Suprapubic skin (tissue), 4 donors: ENCODE measurements at regions not wholly inside any gene's neighbourhood (a gene's known extent, or its start where the extent isn't known, plus 50 kb on each side); places are given as distances from the start of the nearest gene placed in this dataset.
A peak's percentile ranks its signal among the peaks of the same experiment; 100 is the strongest.

Source experiments
- DNase-seq, 2 donors: peaks; one replicate each; pipeline ENCODE4 v3.0.0-alpha.2; 2019; ENCODE audit warnings: low spot score in 2 of 2
- H3K27ac ChIP-seq: fragments of 200-600 bp; sonication (generic); one replicate; pipeline ENCODE4 v1.5.1; 2019
- H3K27me3 ChIP-seq: fragments of 200-600 bp; sonication (generic); one replicate; pipeline ENCODE4 v1.5.1; 2019
- H3K36me3 ChIP-seq: fragments of 200-600 bp; sonication (generic); one replicate; pipeline ENCODE4 v1.5.1; 2019
- H3K4me1 ChIP-seq: fragments of 200-600 bp; sonication (generic); one replicate; pipeline ENCODE4 v1.5.1; 2019
- H3K4me3 ChIP-seq: fragments of 200-600 bp; sonication (generic); one replicate; pipeline ENCODE4 v1.5.1; 2019; ENCODE audit warnings: mild to moderate bottlenecking
- H3K9me3 ChIP-seq: fragments of 200-600 bp; sonication (generic); one replicate; pipeline ENCODE4 v1.5.1; 2019
- EP300 ChIP-seq: sonication (generic); formaldehyde crosslinking; IDR thresholded peaks from one replicate; pipeline ENCODE4 v1.6.1; 2017; ENCODE audit warnings: antibody characterized with exemption
- POLR2A ChIP-seq, 2 donors: fragments of 450-650 bp; IDR thresholded peaks; one replicate each; pipeline ENCODE4 v1.6.1; 2017; ENCODE audit warnings: antibody characterized with exemption in 2 of 2, mild to moderate bottlenecking in 2 of 2, moderate library complexity in 2 of 2
- POLR2AphosphoS5 ChIP-seq, 3 donors: sonication (generic); formaldehyde crosslinking; IDR thresholded peaks; one replicate each; pipeline ENCODE4 v1.6.1; 2017; ENCODE audit warnings: antibody characterized with exemption in 3 of 3
- WGBS: methylation state at CpG from one replicate; pipeline ENCODE4 v1.1.5; 2018; 5-methylcytosine and 5-hydroxymethylcytosine counted together
- TF ChIP-seq, protein P1 (sequence below), 2 donors: fragments of 200-600 bp in 1 of 2; fragments of 450-650 bp in 1 of 2; sonication (generic) in 1 of 2; IDR thresholded peaks; one replicate each; pipeline ENCODE4 v1.5.1; 2016 to 2019; ENCODE audit warnings: antibody characterized with exemption in 2 of 2, mild to moderate bottlenecking in 1 of 2, moderate library complexity in 1 of 2

DNA sequence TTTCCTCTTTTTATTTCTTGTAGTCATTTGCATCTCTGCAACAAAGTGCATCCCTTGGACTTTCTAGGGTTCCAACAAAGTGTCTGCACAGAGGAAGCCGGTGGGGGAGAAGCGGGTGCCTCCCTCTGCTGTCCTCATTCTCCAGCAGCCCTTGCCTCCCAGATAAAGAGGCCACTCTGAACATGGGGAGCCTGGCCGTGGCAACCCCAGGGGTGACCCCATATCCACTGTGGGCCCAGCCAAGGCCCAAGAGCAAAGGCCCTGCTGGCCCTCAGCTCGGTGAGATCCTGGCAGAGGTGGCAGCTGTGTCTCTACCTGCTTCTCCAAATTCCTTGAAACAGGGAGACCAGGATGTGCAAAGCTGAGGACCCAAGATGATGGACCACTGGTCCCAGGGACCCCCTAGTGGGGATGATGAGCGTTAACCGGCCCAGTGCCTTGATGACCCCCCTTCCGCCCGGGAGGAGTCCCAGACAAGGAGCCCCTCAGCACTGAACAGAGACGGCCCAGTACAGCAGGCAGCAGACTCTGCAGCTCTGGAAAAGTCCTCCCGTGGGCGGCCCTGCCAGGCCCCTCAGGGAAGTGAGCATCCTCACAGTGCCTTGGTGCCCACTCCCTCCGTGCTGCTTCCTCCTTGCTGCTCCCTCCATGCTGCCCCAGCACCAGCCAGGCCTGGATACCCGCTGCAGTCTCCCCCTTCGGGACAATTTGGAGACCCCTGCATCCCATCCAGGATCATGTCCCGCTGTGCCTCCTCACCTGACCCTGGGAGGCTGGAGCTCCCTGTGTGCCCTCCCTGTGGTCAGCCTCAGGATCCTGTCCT, 62.5 kb downstream of the MRPL36 start:
- peaks cover 32% of the 10 kb centered on the region for H3K27me3 ChIP-seq
- WGBS, result 82% methylated on average over 7 of the region's 15 CpGs
- H3K36me3 ChIP-seq, result no peaks in the 10 kb centered on the region
- H3K27ac ChIP-seq, result no peak overlapping the region
- TF ChIP-seq POLR2AphosphoS5 (IDR thresholded peaks at IDR 0.05), result no peak
- no peak for TF ChIP-seq EP300
- TF ChIP-seq POLR2A (IDR thresholded peaks at IDR 0.05), result no peak
- TF ChIP-seq, protein P1, sequence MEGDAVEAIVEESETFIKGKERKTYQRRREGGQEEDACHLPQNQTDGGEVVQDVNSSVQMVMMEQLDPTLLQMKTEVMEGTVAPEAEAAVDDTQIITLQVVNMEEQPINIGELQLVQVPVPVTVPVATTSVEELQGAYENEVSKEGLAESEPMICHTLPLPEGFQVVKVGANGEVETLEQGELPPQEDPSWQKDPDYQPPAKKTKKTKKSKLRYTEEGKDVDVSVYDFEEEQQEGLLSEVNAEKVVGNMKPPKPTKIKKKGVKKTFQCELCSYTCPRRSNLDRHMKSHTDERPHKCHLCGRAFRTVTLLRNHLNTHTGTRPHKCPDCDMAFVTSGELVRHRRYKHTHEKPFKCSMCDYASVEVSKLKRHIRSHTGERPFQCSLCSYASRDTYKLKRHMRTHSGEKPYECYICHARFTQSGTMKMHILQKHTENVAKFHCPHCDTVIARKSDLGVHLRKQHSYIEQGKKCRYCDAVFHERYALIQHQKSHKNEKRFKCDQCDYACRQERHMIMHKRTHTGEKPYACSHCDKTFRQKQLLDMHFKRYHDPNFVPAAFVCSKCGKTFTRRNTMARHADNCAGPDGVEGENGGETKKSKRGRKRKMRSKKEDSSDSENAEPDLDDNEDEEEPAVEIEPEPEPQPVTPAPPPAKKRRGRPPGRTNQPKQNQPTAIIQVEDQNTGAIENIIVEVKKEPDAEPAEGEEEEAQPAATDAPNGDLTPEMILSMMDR (IDR thresholded peaks at IDR 0.05), result no peak
- no peaks in the 10 kb centered on the region for H3K4me1 ChIP-seq
- H3K4me3 ChIP-seq, result no peak overlapping the region
- H3K9me3 ChIP-seq, result peaks cover 8% of the 10 kb centered on the region
- DNase-seq, result peak in 1 of 2 donors; percentile 74

DNA sequence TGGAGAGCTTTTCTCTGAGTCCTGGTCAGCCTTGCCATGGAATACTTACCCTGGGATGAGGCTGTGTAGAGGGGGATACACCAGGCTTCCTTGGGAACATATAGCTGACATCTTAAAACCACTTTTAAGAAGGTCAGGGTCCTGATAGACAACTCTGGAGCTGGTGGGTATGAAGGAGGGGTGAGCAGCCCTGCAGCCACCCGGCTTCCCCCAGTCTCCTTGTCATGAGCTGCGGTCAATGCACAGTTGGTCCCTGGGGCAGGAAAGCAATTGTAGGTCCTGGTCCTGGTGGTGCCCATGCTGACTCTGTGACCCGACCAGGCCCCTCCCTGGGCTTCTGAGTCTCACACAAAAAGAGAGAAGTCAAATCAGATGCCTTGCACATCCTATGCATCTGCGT, 63.6 kb downstream of the MRPL36 start:
- WGBS, result 93% methylated on average over 4 of the region's 4 CpGs
- H3K27ac ChIP-seq, result no peak overlapping the region
- H3K36me3 ChIP-seq, result no peaks in the 10 kb centered on the region
- H3K4me3 ChIP-seq, result no peak overlapping the region
- H3K27me3 ChIP-seq, result peaks cover 32% of the 10 kb centered on the region
- no peaks in the 10 kb centered on the region for H3K4me1 ChIP-seq
- DNase-seq, result no peak
- TF ChIP-seq POLR2A (IDR thresholded peaks at IDR 0.05), result no peak
- TF ChIP-seq, protein P1 (IDR thresholded peaks at IDR 0.05), result no peak
- H3K9me3 ChIP-seq, result peaks cover 8% of the 10 kb centered on the region

DNA sequence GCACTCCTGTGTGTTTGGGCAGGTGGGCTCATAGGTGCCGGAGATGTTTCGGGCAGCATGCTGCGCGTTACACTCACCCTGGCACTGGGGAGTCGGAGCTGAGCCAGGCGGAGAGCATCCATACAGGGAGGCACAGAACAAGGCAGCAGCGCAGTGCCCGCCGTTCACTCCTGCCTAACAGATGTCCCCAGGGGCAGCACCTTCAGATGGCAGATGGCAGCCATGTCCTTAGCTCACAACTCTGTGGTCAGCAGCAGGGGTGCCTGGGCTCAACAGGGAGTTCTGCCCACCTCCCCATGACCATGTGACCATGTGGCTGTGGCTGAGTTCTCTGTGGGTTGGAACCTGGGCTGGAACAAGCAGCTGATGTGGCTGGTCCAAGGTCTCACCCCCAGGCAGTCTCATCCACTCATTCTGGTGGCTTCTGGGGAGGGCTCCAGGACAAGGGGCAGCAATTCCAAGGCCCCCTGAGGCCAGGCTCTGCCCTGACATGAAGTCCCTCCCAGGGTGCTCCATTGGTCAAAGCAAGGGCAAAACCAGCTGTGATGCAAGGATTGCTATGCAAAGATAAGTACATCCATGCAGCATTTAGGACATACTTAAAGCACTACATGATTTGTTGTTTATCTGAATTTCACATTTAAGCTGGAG, 64.2 kb downstream of the MRPL36 start:
- no peaks in the 10 kb centered on the region for H3K4me1 ChIP-seq
- H3K27ac ChIP-seq, result no peak overlapping the region
- peaks cover 7% of the 10 kb centered on the region for H3K9me3 ChIP-seq
- DNase-seq, result peak in 1 of 2 donors; percentile 69
- WGBS, result no CpG with 5 or more reads among the region's 9 CpGs
- peaks cover 37% of the 10 kb centered on the region for H3K27me3 ChIP-seq
- H3K4me3 ChIP-seq, result no peak overlapping the region
- H3K36me3 ChIP-seq, result no peaks in the 10 kb centered on the region
- TF ChIP-seq POLR2AphosphoS5 (IDR thresholded peaks at IDR 0.05) (no peak), EP300 (no peak), POLR2A (IDR thresholded peaks at IDR 0.05) (no peak)
- TF ChIP-seq, protein P1 (IDR thresholded peaks at IDR 0.05), result no peak

DNA sequence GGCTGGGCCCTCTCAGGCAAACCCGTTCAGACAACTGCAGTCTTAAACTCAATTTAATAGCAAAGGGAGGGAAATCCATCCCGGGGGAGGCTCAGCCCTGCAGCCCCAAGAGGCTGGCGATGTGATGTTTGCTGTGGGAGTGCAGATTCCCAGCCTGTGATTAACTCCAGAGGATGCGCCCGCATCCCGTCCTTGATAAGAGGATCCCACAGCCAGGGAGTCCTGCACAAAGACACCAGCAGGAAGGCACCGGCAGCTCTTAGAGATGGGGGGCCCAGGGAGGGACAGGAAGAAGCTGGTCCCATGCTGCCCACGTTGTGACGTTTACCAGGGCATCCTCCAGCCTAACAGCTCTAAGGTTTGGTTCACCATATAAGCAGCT, 64.7 kb downstream of the MRPL36 start:
- DNase-seq, result no peak
- TF ChIP-seq EP300, result no peak
- TF ChIP-seq POLR2A (IDR thresholded peaks at IDR 0.05), result no peak
- TF ChIP-seq POLR2AphosphoS5 (IDR thresholded peaks at IDR 0.05), result no peak
- TF ChIP-seq, protein P1 (IDR thresholded peaks at IDR 0.05), result no peak
- Histone ChIP-seq H3K27ac (no peak overlapping the region), H3K27me3 (peaks cover 41% of the 10 kb centered on the region), H3K4me1 (no peaks in the 10 kb centered on the region), H3K36me3 (no peaks in the 10 kb centered on the region), H3K9me3 (peaks cover 2% of the 10 kb centered on the region), H3K4me3 (no peak overlapping the region)
- 20% methylated on average over 2 of the region's 9 CpGs for WGBS

DNA sequence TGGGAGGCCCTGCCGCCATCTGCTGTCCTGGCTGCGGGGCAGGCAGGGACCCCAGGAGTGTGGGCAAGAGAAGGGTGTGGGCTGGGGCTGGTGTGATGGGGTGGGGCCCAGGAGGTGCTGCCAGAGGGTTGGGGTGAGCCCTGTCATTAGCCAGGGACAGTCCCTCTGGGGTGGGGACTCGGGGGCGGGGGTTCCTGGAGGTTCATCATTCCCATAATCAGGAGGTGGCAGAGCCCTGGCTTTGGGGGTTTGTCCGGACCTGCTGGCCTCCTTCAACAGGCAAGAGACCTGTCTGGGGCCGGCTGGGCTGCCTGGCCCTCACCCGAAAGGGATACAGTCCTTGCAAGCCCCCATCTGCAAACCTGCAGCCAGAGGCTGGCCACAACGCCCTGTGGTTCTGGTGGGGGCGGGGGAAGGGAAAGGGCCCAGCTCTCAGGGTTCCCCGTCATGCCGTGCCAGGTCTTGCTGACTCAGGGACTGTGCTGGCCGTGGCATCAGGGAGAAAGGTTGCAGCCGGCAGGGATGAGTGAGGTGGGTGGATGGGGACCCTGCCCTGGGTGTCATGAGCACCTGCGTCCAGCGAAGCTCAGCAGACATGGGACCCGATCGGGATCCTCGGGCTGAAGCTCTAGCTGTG, 65.2 kb downstream of the MRPL36 start:
- H3K27ac ChIP-seq, result no peak overlapping the region
- H3K9me3 ChIP-seq, result no peaks in the 10 kb centered on the region
- no peaks in the 10 kb centered on the region for H3K4me1 ChIP-seq
- 79% methylated on average over 11 of the region's 18 CpGs for WGBS
- H3K36me3 ChIP-seq, result no peaks in the 10 kb centered on the region
- H3K27me3 ChIP-seq, result peaks cover 41% of the 10 kb centered on the region
- peak in 1 of 2 donors; percentile 71 for DNase-seq
- no peak overlapping the region for H3K4me3 ChIP-seq
- TF ChIP-seq POLR2AphosphoS5 (IDR thresholded peaks at IDR 0.05), result no peak
- no peak for TF ChIP-seq EP300
- no peak for TF ChIP-seq POLR2A (IDR thresholded peaks at IDR 0.05)
- TF ChIP-seq, protein P1 (IDR thresholded peaks at IDR 0.05), result no peak
